ENCODE measurements at regions not wholly inside any gene's neighbourhood (a gene's known extent, or its start where the extent isn't known, plus 50 kb on each side); places are given as distances from the start of the nearest gene placed in this dataset.
"Not testable (repeated sequence)": the region's sequence is repeated elsewhere in the genome, so short reads cannot be mapped to it uniquely, and the experiment has no call there.

DNA sequence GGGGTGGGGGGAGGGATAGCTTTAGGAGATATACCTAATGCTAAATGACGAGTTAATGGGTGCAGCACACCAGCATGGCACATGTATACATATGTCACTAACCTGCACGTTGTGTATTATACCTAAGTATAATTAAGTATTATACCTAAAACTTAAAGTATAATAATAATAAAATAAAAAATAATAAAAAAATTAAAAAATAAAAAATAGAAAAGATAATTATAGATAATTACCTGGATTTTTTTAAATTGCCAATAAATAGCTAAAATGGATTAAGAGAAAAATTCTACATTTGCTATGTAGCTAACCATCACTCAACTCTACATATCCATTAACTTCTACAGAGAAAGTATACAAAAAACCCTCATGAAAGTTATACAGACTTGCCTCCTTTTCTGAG is 747.3 kb downstream of the LRRIQ3 start:
- DNase-seq, result not testable (repeated sequence)

DNA sequence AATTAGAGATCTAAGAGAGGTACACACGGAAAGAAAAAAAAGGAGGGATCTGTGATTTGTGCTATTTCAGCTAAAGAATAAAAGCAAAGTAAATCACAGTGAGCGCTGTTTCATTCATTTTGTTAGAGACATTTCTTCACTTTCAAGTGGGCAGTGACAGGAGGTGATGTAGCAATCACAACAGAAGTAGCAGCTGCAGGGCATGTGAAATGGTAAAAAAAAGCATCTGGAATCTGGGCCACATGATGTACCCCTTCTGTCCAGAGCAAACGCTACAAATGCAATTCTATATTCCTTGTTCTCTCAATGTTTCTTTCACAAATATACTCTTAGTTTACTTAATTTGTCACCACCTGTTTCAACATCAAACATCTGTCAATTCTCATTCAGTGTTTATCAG is 786.5 kb downstream of the LRRIQ3 start:
- peak; percentile 2 for DNase-seq

DNA sequence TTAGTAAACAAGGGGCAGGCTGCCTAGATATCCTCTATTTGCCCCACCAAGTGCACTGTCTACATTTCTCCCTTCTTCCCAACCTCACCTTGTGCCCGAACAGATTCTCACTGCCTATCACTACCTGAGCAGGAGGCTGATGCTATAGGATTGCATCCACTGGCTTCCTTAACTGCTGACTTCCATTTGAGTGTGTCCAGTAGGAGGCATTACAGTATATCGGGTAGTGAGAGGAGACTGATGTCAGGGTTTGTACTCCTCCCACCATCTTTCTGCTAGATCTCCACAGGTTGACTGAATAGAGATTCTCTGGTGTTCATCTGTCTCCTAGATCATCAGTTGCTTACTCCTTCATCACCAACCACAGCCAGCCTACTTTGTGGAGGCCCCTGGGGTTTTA is 796.3 kb downstream of the LRRIQ3 start:
- DNase-seq, result no peak

DNA sequence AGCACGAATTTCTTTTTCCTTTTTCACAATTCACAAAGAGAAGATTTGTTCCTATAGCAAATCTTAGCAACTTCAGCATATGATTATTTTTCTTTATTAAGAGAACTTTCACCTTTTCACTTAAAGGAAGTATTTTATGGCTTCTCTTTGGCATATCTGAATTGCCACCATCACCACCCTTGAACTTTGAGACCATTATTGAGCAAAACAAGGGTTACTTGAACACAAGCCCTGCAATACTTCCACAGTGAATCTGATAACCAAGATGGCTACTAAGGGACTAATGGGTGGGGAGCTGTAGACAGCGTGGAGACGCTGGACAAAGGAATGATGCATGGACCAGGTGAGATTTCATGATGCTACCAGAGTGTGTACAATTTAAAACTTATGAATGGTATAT is 815.0 kb downstream of the LRRIQ3 start:
- no peak for DNase-seq

DNA sequence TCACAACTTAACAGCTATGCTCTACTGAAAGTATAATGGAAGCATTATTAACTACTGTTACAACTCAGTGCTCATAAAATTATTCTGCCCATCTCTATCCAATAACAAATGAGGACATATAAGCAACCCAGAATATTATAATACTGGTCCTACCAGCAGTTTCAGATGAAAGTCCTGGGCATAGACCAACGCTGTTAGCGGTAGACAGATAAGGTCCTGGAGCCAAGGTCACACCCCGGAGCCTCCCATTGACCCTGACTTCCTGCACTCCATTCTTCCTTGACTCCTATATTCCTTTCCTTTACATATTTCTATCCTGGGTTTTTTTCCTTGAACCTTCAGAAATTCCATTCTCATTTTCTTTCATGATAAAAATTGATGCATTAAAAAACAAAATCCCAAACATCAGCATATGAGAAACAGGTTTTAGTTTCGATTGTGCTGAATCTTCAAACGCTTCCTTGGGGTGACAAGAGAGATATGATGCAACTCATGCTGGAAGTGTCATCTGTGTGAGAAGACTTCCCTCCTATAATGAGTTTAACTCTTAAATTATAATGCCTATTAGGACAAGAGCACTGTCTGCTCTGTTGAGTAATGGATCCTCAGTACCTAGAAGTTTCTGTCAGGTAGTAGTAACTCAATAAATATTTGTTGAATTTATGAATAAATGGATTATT is 831.1 kb downstream of the LRRIQ3 start:
- peak; percentile 84 for DNase-seq

DNA sequence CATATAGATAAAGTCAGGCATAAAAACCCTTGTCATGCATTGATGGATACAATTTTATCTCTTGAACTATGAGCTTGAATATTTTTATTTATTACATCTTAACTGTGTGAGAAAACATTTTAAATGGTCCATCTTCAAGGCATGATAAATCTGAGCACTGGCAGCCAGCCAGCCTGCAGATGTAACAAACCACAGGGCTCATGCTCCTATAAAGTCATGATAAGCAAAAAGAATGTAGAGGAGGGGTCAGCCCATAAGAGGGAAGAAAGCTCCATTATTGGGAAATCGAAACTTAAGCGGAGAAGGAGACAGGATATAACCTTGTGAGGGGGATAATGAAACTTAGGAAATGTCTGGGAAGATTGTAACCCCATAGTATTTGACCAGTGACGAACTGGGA is 839.0 kb downstream of the LRRIQ3 start:
- no peak for DNase-seq

DNA sequence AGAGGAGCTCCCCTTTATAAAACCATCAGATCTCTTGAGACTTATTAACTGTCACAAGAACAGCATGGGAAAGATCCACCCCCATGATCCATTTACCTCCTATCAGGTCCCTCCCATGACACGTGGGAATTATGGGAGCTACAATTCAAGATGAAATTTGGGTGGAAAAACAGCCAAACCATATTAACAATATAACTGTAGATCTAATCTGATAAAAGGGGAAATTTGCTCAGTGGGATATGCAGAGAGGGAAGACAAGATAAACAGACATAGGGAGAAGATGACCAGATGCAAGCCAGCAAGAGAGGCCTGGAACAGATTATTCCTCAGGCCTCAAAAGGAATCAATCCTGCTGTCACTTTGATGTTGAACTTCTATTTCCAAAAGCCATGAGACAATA is 841.5 kb downstream of the LRRIQ3 start:
- no peak for DNase-seq

DNA sequence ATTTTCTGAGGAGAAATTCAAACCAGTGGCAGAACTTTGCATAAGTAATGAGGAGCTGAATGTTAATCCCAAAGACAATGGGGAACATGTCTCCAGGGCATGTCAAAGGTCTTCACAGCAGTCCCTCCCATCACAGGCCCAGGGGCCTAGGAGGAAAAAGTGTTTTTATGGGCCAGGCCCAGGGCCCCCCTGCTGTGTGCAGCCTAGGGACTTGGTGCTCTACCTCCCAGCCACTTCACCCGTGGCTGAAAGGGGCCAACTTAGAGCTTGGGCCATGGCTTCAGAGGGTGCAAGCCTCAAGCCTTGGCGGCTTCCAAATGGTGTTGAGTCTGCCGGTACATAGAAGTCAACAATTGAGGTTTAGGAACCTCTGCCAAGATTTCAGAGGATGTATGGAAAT is 854.0 kb downstream of the LRRIQ3 start:
- DNase-seq, result no peak

DNA sequence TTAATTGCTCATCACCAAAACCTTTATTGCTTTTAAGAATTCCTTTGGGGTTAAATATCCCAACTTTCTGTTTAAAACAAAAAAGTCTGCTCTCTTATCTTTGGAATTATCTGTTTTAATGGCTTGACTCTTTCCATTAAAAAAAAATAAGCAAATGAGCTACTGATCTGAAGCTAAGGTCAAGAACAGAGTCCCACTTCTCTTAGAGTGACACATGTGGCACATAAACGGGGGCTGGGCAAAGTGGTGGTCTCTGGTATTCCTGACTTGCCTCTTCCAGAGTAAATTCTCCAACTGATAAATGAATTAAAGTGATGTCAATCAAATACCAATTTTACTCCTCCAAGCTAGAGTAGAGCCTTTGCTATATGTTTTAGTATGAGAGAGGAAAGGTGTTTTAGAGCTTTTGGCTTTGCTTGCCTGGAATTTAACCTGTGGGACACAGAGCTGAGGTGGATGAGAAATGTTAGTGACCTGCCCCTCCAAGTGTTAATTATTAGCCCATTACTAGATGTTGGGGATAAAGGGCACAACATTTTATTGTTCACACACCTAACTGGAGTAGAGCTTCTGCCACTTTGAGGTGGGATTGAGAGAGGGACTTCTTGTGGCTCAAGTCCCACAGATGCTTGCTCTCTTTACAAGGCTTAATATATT is 864.0 kb downstream of the LRRIQ3 start:
- DNase-seq, result no peak

DNA sequence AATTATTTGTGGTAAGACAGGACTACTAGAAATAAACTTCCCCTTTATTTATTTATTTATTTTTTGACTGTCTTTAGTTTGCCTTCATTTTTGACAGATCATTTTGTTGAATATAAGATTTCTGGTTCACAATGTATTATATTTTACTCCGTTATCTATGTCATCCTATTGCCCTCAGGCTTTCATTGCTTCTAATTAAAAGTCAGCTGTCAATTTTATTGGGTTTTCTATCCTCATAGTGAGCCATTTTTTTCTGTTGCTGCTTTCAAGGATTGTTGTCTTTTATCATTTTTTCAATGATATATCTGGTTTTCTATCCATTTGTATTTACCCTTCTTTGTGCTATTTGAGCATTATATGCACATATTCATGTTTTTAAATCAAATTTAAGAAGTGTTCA is 866.2 kb downstream of the LRRIQ3 start:
- DNase-seq, result no peak

DNA sequence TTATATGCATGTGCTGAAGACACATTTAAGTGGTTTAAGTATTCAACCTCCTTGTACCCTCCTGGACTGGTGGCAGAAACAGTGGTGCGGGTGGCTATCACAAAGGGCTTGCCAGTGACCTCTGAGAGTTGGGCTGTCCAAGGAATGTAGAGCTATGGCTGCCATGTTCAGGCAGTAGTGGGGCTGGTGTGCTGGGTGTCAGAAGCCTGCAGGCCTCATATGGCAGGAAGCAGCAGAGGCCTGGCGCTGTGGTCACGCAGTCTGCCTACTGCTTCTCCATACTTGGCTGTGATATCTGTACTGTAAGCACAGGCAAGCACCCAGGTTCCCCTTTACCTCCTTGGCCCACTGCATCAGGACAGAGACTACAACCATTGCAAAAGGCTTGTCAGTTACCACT is 870.0 kb downstream of the LRRIQ3 start:
- DNase-seq, result no peak

DNA sequence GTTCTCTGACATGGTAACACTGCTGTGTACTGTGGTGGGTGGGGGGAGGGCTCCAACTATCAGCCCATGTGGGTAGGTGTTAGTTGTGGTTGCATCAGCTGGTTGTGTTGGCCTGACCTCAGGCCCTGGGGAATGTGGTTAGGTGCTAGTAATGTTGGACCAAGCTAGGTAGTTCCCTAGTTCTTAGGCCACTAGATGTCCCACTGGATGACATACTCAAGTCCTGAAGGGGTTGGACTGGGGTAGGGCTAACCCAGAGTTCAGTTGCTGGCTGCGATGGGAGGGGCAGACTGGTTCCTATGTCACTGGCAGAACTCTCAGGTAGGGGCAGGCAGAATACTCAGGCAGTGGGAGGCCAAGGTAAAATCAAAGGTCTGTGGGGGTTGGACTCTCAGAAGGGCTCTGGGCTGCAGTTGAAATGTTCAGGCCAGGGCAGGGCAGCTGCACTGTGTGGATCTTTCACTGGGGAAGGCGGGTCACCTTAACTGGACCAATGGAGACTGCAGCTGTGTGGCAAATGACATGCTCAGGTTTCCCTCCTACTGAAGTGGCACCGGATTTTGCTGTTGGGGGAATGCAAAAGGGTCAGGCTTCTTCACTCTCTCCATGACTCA is 870.7 kb downstream of the LRRIQ3 start:
- peak; percentile 2 for DNase-seq

DNA sequence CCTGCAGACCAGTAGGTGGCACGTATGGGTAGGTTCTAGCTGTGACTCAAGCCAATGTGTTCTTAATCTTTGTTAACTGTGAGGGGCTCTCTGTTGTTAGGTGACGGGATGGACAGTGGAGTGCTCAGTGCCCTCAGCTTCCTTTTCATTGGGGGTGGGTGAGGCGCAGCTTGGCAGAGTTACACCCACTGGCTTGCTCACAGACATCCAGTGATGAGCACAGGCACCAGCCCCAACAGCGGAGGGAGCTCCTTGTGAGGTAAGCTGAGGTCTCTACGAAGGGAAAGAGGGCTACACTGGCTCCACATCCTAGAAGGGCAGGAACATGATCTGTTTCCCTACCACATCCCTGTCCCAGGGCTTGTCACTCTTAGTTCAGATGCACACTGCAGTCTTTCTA is 871.3 kb downstream of the LRRIQ3 start:
- no peak for DNase-seq

DNA sequence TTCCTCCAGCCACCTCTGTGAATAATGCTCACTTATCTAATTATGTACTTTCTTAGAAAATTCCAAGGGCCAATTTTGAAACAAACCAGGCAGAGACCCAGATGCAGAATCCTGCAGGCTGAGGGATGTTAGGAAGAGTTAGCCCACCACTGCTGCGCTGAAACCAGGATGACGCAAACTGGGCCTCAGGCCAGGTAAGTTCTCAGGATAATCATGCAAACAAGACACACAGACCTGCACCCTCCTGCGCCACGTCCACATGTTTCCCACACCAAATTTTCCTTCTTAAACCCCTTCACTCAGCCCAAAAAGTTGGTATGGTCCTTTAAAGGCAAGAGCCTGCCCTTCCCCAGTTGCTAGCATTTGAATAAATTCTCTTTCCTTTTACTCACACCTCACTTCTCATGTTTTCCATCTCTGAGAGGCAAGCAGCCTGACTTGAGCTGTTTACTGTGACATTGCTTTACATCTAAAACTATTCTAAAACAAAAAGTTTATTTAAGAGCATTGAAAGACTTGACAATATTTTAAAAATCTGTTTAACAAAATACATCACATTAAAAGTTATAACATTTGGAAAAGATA is 887.1 kb downstream of the LRRIQ3 start:
- DNase-seq, result no peak

DNA sequence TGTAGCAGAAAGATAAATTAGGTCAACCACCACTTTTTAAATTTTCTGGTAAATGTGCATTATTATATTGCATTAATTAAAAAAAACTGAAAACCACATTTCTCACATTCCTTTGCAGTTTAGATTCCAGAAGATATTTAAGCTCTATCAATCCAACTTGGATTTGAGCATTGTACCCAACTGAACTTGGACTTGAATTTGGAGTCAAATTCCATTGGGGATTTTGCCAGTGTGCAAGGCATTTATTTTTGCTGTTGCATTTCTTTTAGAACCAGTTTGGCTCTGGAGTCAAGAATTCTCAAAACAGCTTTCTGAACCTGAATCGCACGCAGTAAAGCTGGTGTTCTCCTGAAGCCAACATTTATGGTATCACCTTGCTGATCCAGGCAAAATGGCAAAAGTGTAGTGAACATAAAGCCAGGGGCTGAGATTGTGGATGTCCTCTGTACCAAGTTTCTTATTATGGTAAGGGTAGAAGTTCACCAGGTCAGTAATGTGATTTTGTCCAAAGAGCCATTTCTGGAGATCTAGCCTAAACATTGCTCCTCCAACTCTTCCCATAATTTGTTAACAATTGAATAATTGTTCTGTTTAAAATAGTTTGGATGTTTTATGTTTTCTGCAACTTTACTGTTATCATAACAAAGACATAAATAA is 890.9 kb downstream of the LRRIQ3 start:
- no peak for DNase-seq

DNA sequence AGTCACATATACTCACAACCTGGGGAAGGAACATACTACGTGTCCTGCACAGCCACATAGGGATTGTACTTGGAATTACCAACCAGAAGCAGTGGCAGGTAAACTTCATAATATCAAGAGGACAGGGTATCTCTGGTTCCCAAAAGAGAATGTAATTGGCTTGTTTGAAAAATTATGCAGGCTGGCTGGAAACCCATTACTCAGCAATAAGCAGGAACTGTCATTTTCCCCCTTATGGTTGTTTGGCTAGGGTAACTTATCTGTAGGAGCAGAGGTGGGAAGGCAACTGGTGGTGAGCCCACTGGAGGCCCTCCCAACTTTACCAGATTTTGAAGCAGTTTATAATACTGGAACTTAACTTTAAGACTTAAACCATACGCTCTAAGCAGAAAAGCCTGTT is 924.1 kb downstream of the LRRIQ3 start:
- DNase-seq, result no peak

DNA sequence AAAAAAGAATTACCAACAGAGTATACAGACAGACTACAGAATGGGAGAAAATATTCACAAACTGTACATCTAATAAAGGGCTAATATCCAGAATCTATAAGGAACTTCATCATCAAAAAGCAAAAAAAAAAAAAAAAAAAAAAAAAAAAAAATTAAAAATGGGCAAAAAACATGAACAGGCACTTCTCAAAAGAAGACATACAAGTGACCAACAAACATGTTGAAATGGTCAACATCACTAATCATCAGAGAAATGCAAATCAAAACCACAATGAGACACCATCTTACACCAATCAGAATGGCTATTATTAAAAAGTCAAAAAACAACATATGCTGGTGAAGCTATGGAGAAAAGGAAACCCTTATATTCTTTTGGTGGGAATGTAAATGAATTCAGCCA is 952.8 kb downstream of the LRRIQ3 start:
- DNase-seq, result not testable (repeated sequence)

DNA sequence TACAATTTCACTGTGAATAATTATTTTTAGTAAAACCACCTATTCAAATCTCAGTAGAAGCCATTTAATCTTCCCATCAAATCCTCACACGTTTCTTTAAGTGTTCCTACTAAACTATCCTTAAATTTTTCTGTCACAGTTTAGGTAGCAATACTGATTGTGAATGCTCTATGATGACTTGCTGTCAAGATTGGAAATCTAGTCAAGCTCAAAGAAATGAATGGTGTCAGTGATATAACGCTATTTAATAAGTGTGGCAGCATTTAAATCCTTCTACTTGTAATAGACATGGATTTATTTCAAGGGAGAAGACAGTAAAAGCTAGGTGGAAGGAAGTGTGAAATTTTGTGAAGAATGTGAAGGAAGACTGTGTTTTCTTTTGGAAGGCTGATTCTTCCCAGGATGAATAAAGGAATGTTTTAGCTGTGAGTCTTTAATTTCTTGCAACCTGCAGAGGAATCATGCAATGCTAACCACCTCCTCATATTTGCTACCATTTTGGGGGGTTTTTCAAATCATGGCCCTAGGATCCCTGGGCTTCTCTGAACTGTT is 936.7 kb upstream of the NEGR1 start:
- no peak for DNase-seq

DNA sequence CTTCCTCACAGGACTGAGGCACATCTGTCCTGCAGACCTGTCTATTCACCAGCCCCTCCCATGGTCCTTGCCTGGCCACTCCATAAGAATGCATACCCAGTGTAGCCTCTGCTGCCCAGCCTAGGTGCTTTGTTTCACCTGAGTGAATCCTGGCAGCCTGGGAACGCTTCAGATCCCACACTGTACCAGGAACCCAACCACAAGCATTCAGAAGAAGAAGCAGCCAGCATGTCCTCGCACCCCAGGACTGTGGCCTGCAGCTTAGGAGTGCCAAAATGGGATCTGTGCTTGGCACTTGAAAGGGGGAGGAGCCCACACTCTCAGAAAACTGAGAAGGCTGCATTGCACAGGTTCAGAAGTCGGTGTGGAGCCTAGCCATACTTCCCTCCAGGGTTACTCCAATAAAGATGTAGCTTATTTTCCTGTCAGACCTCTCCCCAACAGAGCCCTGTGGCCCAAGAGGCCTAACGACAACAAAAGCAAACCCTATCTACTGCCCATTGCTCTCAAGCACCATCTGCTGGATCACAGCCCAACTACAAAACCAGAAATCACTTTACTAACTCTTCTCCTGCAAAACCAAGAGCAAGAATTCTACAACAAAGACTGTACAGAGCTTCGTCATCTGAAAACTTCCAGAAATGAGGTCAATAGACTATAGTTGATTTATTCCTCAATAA is 923.1 kb upstream of the NEGR1 start:
- DNase-seq, result no peak

DNA sequence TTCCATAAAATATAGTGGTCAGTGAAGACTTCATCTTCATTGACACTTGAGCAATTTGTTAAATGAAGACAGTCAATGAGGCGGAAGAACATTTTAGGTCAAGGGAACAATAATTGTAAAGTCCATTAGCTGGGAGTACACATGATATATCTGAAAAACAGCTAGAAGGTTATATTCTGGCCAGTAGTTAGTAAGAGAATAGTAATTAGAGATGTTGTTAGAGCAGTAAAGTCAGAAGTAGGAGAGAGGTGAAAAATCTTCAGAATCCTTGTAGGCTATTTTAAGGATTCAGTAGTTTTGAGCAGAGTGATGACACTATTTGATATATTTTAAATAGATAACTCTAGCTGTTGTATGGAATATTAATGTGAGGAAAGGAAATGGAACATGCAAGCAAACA is 915.6 kb upstream of the NEGR1 start:
- DNase-seq, result no peak

DNA sequence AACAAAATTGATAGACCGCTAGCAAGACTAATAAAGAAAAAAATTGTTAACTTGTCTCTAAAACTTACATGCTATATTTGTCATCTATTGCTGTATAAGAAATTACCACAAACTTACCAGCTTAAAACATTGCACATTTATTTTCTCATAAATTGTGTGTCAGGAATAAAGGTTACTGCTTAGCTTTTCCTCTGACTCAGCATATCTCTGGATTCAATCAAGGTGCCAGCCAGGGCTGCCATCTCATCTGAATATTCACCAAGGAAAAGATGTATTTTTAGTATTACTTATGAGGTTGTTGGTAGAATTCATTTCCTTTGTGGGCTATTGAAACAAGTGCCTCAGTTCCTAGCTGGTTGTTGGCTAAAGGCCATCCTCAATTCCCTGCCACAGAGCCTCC is 912.6 kb upstream of the NEGR1 start:
- DNase-seq, result no peak

DNA sequence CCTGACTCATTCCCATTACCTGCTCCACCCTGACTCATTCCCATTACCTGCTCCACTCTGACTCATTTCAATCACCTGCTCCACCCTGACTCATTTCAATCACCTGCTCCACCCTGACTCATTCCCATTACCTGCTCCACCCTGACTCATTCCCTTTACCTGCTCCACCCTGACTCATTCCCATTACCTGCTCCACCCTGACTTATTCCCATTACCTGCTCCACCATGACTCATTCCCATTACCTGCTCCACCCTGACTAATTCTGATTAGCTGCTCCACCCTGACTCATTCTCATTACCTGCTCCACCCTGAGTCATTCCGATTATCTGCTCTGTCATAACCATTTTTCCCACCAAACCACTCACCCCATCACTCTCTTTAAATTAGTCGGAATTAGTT is 901.2 kb upstream of the NEGR1 start:
- DNase-seq, result not testable (repeated sequence)

DNA sequence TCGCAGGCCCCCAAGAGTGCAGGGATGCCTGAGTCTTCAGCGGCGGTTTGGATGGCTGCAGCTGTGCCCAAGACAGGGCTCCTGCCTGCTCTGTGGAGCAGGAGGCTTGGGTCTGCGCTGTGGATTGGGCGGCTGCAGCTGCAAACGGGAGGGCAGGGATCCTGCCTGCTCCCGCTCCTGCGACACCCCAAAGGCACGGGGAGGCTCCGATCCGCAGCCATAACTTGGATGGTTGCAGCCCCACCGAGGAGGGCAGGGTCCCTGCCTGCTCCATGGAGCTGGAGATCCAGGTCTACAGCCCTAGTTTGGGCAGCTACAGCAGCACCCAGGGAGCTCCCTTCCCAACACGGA is 898.8 kb upstream of the NEGR1 start:
- DNase-seq, result no peak
